ENCODE measurements at regions not wholly inside any gene's neighbourhood (a gene's known extent, or its start where the extent isn't known, plus 50 kb on each side); places are given as distances from the start of the nearest gene placed in this dataset.

DNA sequence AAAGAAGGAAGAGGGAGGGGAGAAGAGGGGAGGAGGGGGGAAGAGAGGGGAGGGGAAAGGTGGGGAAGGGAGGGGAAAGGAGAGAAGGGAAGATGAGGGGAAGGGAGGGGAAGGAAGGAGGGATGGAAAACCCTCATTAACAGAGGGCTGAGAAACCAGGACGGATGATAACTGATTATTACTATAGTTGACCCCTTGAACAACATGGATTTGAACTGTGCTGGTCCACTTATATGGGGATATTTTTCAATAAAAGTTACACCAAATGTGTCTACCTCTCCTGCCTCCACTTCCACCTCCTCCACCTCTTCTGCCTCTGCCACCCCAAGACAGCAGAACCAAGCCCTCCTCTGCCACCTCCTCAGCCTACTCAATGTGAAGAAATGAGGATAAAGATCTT lies 184.1 kb upstream of the ARID1B start:
- TF ChIP-seq RAD21 (IDR thresholded peaks at IDR 0.05; ENCODE audit: low read depth) (no peak), EZH2 (IDR thresholded peaks at IDR 0.05) (no peak), POLR2AphosphoS5 (IDR thresholded peaks at IDR 0.05; ENCODE audit: low read depth, low read length) (no peak)
- TF ChIP-seq, protein P1, sequence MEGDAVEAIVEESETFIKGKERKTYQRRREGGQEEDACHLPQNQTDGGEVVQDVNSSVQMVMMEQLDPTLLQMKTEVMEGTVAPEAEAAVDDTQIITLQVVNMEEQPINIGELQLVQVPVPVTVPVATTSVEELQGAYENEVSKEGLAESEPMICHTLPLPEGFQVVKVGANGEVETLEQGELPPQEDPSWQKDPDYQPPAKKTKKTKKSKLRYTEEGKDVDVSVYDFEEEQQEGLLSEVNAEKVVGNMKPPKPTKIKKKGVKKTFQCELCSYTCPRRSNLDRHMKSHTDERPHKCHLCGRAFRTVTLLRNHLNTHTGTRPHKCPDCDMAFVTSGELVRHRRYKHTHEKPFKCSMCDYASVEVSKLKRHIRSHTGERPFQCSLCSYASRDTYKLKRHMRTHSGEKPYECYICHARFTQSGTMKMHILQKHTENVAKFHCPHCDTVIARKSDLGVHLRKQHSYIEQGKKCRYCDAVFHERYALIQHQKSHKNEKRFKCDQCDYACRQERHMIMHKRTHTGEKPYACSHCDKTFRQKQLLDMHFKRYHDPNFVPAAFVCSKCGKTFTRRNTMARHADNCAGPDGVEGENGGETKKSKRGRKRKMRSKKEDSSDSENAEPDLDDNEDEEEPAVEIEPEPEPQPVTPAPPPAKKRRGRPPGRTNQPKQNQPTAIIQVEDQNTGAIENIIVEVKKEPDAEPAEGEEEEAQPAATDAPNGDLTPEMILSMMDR (IDR thresholded peaks at IDR 0.05 in 2 of 3, conservative IDR thresholded peaks at IDR 0.05 in 1 of 3; ENCODE audit: borderline replicate concordance in 1 of 3, insufficient read depth in 1 of 3, low read depth in 2 of 3, low read length in 2 of 3), result no peak
